ENCODE measurements at regions not wholly inside any gene's neighbourhood (a gene's known extent, or its start where the extent isn't known, plus 50 kb on each side); places are given as distances from the start of the nearest gene placed in this dataset.

DNA sequence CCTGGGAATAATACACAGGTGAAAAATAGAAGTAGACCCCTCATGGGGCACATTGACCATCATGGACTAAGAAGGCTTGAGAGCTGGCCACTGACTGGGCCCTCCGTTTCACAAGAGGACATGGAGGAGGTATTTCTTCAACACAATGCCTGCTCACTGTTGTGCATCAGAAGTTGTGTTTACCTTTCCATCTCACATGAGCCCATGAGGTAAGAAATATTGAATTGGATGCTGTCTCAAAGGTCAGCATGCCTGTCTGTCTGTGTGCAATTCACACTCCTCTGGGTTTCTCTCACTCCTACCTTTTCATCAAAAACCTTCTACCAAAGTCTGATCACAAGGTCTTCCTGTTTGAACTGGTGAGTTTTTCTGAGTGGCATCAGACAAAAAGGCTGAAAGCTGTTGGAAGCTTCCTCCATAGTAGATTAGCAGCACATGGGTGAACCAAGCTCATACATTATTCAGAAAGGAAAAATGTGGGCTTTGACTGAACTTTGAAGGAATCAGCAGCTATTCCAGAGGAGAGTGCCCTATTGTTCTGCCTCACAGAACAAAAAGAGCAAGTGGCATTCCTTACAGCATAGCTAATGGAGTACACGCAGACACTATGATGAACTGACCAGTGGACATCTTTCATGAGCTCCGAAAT, 143.2 kb upstream of the RND3 start:
- TF ChIP-seq ZNF70 (CRISPR knock-in tag; IDR thresholded peaks at IDR 0.05) = no peak
- TF ChIP-seq, protein P1, sequence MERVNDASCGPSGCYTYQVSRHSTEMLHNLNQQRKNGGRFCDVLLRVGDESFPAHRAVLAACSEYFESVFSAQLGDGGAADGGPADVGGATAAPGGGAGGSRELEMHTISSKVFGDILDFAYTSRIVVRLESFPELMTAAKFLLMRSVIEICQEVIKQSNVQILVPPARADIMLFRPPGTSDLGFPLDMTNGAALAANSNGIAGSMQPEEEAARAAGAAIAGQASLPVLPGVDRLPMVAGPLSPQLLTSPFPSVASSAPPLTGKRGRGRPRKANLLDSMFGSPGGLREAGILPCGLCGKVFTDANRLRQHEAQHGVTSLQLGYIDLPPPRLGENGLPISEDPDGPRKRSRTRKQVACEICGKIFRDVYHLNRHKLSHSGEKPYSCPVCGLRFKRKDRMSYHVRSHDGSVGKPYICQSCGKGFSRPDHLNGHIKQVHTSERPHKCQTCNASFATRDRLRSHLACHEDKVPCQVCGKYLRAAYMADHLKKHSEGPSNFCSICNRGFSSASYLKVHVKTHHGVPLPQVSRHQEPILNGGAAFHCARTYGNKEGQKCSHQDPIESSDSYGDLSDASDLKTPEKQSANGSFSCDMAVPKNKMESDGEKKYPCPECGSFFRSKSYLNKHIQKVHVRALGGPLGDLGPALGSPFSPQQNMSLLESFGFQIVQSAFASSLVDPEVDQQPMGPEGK (CRISPR knock-in tag; IDR thresholded peaks at IDR 0.05; ENCODE audit: borderline replicate concordance) = no peak
